ENCODE measurements at regions not wholly inside any gene's neighbourhood (a gene's known extent, or its start where the extent isn't known, plus 50 kb on each side); places are given as distances from the start of the nearest gene placed in this dataset.

DNA sequence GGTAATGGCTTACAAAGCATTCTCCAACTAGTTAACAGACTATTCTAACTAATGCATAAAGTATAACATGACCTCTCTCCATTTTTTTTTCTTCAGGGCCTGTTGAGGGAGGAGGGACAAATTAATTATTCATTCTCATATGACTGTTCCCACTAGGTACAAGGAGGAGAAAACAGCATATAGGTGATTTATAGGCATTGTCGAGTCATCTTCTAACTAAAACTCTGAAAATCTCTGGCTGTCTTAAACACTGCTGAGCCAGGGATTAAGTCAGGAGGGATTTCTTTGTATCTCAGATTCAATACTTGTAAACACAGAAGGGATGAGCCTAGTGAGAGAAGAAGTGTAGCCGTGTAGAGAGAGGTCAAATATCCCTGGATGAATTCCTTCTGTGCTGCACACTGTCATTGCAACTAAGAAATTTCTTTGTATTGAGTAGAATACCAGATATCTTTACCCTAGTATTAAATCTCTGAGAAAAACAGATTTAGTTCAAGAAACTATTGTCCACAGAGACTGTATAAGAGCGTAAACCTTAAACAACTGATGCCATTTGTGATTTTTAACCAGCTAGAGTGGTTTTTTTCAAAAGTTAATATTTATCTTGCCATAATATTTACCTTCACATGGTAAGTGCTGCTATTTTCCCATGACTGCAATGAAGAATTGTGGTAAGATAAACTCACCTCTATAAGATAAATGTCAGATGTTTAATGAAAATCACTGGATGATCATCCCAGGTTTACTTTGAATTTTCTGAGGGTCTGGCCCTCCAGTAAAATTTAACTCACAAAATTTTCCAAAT lies 465.3 kb downstream of the RWDD3 start:
- Histone ChIP-seq H3K9ac (ENCODE audit: insufficient read depth in 1 of 2, low read depth in 2 of 2, low read length in 2 of 2) (no peak overlapping the region), H3K79me2 (ENCODE audit: control insufficient read depth, insufficient read depth, low read length) (no peaks in the 10 kb centered on the region), H3K9me3 (replicated peaks; ENCODE audit: control insufficient read depth, insufficient read depth, low read depth, low read length) (no peaks in the 10 kb centered on the region; the same call in 1 of the 2 replicates), H3K4me2 (ENCODE audit: insufficient read depth, low read length) (no peak overlapping the region), H3K36me3 (ENCODE audit: control insufficient read depth, insufficient read depth, low read length) (no peaks in the 10 kb centered on the region), H4K20me1 (replicated peaks; ENCODE audit: control insufficient read depth, insufficient read depth, low read length) (no peaks in the 10 kb centered on the region), H3K27me3 (ENCODE audit: control insufficient read depth in 2 of 2, insufficient read depth in 2 of 2, low read length in 2 of 2) (no peaks in the 10 kb centered on the region), H3K9me1 (ENCODE audit: control insufficient read depth, insufficient read depth, low read length) (no peaks in the 10 kb centered on the region), H3K4me1 (replicated peaks in 1 of 2; ENCODE audit: control insufficient read depth in 2 of 2, insufficient read depth in 2 of 2, low read length in 2 of 2) (no peaks in the 10 kb centered on the region), H2AFZ (ENCODE audit: low read depth, low read length) (no peak overlapping the region), H3K27ac (ENCODE audit: extremely low read depth, low read depth, low read length) (no peak overlapping the region), H3K4me3 (no peak overlapping the region)
- POLR2A ChIA-PET: no interaction called here
- 2% methylated on average over 3 of the region's 3 CpGs for WGBS (ENCODE audit: insufficient coverage, low coverage, missing lambda C conversion rate)
- DNase-seq (ENCODE audit: extremely low read depth in 1 of 4, low spot score in 3 of 4) (no peak), FAIRE-seq (no peak), ATAC-seq (no peak)
- BruUV-seq (replicated peaks): no TSS peak
- CTCF ChIA-PET (ENCODE audit: low intra/inter-chr PET ratio): no interaction called here
- in situ Hi-C loops (cut with MboI): no loop called here
- intact Hi-C loops (cut with micrococcal nuclease): no loop called here
- TF ChIP-seq, protein P1, sequence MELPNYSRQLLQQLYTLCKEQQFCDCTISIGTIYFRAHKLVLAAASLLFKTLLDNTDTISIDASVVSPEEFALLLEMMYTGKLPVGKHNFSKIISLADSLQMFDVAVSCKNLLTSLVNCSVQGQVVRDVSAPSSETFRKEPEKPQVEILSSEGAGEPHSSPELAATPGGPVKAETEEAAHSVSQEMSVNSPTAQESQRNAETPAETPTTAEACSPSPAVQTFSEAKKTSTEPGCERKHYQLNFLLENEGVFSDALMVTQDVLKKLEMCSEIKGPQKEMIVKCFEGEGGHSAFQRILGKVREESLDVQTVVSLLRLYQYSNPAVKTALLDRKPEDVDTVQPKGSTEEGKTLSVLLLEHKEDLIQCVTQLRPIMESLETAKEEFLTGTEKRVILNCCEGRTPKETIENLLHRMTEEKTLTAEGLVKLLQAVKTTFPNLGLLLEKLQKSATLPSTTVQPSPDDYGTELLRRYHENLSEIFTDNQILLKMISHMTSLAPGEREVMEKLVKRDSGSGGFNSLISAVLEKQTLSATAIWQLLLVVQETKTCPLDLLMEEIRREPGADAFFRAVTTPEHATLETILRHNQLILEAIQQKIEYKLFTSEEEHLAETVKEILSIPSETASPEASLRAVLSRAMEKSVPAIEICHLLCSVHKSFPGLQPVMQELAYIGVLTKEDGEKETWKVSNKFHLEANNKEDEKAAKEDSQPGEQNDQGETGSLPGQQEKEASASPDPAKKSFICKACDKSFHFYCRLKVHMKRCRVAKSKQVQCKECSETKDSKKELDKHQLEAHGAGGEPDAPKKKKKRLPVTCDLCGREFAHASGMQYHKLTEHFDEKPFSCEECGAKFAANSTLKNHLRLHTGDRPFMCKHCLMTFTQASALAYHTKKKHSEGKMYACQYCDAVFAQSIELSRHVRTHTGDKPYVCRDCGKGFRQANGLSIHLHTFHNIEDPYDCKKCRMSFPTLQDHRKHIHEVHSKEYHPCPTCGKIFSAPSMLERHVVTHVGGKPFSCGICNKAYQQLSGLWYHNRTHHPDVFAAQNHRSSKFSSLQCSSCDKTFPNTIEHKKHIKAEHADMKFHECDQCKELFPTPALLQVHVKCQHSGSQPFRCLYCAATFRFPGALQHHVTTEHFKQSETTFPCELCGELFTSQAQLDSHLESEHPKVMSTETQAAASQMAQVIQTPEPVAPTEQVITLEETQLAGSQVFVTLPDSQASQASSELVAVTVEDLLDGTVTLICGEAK (IDR thresholded peaks at IDR 0.05): no peak
- TF ChIP-seq, protein P1 (CRISPR knock-in tag; IDR thresholded peaks at IDR 0.05): no peak
- no peak for TF ChIP-seq ARID3A (IDR thresholded peaks at IDR 0.05; ENCODE audit: borderline replicate concordance, low read depth, low read length)
- no peak for TF ChIP-seq ZSCAN32 (CRISPR knock-in tag; IDR thresholded peaks at IDR 0.05)
- no peak for TF ChIP-seq ZNF197 (CRISPR knock-in tag; IDR thresholded peaks at IDR 0.05; ENCODE audit: low read depth)
- TF ChIP-seq PHF21A (IDR thresholded peaks at IDR 0.05; ENCODE audit: borderline replicate concordance, low read depth): no peak
- TF ChIP-seq HIVEP1 (CRISPR knock-in tag; IDR thresholded peaks at IDR 0.05): no peak
- TF ChIP-seq, protein P2, sequence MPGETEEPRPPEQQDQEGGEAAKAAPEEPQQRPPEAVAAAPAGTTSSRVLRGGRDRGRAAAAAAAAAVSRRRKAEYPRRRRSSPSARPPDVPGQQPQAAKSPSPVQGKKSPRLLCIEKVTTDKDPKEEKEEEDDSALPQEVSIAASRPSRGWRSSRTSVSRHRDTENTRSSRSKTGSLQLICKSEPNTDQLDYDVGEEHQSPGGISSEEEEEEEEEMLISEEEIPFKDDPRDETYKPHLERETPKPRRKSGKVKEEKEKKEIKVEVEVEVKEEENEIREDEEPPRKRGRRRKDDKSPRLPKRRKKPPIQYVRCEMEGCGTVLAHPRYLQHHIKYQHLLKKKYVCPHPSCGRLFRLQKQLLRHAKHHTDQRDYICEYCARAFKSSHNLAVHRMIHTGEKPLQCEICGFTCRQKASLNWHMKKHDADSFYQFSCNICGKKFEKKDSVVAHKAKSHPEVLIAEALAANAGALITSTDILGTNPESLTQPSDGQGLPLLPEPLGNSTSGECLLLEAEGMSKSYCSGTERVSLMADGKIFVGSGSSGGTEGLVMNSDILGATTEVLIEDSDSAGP (CRISPR knock-in tag; IDR thresholded peaks at IDR 0.05): no peak
- no peak for TF ChIP-seq ZNF778 (CRISPR knock-in tag; IDR thresholded peaks at IDR 0.05)
